ENCODE measurements at regions not wholly inside any gene's neighbourhood (a gene's known extent, or its start where the extent isn't known, plus 50 kb on each side); places are given as distances from the start of the nearest gene placed in this dataset.
"Not testable (repeated sequence)": the region's sequence is repeated elsewhere in the genome, so short reads cannot be mapped to it uniquely, and the experiment has no call there.

- no peak overlapping the region for H3K4me3 ChIP-seq
- TF ChIP-seq EP300 (IDR thresholded peaks at IDR 0.05) (no peak), POLR2AphosphoS5 (IDR thresholded peaks at IDR 0.05) (no peak), POLR2A (IDR thresholded peaks at IDR 0.05) (no peak)
- TF ChIP-seq, protein P1, sequence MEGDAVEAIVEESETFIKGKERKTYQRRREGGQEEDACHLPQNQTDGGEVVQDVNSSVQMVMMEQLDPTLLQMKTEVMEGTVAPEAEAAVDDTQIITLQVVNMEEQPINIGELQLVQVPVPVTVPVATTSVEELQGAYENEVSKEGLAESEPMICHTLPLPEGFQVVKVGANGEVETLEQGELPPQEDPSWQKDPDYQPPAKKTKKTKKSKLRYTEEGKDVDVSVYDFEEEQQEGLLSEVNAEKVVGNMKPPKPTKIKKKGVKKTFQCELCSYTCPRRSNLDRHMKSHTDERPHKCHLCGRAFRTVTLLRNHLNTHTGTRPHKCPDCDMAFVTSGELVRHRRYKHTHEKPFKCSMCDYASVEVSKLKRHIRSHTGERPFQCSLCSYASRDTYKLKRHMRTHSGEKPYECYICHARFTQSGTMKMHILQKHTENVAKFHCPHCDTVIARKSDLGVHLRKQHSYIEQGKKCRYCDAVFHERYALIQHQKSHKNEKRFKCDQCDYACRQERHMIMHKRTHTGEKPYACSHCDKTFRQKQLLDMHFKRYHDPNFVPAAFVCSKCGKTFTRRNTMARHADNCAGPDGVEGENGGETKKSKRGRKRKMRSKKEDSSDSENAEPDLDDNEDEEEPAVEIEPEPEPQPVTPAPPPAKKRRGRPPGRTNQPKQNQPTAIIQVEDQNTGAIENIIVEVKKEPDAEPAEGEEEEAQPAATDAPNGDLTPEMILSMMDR (IDR thresholded peaks at IDR 0.05) = no peak
- DNase-seq = no peak
- peaks cover 0 to 8% (median 3%) of the 10 kb centered on the region in 4 donors for H3K4me1 ChIP-seq
- H3K27ac ChIP-seq = no peak overlapping the region
- no peaks in the 10 kb centered on the region for H3K36me3 ChIP-seq
- intact Hi-C loops (cut with DNase I) = loop anchor here (10.0 kb wide), 1 partner anchor 95 kb away; no protein-coding TSS in a partner anchor
- H3K9me3 ChIP-seq = no peaks in the 10 kb centered on the region
- H3K27me3 ChIP-seq = no peaks in the 10 kb centered on the region
Observed at GRCh38 chr4:107349732-107350131, 313.6 kb upstream of the DKK2 start.

DNA sequence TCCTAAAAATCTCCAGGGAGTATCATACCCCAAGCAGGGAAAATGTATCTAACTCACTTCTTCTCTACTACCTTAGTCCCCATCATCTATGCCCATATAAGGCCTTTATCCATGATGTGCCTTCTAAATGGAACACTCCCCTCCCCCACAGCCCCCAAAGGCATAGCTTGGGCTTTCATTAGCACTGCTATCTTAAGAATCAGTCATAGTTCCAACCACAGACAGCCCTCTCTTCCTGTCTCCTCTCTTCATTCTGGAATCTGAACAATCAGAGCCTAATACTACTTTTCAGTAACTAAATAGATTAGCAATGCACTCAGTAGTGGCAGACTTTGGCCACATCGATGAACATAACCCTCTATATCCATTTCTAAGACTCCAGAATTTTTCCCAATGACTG lies 313.2 kb upstream of the DKK2 start:
- DNase-seq = no peak
- intact Hi-C loops (cut with DNase I) = loop anchor here (10.0 kb wide), 1 partner anchor 94 kb away; no protein-coding TSS in a partner anchor
- Histone ChIP-seq H3K27ac (no peak overlapping the region), H3K27me3 (no peaks in the 10 kb centered on the region), H3K4me3 (no peak overlapping the region), H3K36me3 (no peaks in the 10 kb centered on the region), H3K9me3 (no peaks in the 10 kb centered on the region), H3K4me1 (peaks cover 0 to 8% (median 3%) of the 10 kb centered on the region in 4 donors)
- TF ChIP-seq, protein P1 (IDR thresholded peaks at IDR 0.05) = no peak
- TF ChIP-seq POLR2AphosphoS5 (IDR thresholded peaks at IDR 0.05) (no peak), POLR2A (IDR thresholded peaks at IDR 0.05) (no peak), EP300 (IDR thresholded peaks at IDR 0.05) (no peak)
- WGBS, 2 donors = 43 to 53% methylated on average over 1 of the region's 1 CpG

GRCh38 chr4:107348188-107349050 lies 312.3 kb upstream of the DKK2 start:
- intact Hi-C loops (cut with DNase I) = loop anchor here (10.0 kb wide), 1 partner anchor 94 kb away; no protein-coding TSS in a partner anchor
- TF ChIP-seq POLR2AphosphoS5 (IDR thresholded peaks at IDR 0.05) = peak in 1 of 4 donors; percentile 38
- TF ChIP-seq POLR2A (IDR thresholded peaks at IDR 0.05) = no peak
- WGBS, 2 donors = 45 to 69% methylated on average over 6 of the region's 6 CpGs
- Histone ChIP-seq H3K9me3 (no peaks in the 10 kb centered on the region), H3K36me3 (no peaks in the 10 kb centered on the region), H3K27me3 (no peaks in the 10 kb centered on the region), H3K4me3 (no peak overlapping the region), H3K27ac (no peak overlapping the region), H3K4me1 (peaks cover 0 to 8% (median 3%) of the 10 kb centered on the region in 4 donors)
- no peak for DNase-seq

GRCh38 chr4:107333518-107333917 lies 297.4 kb upstream of the DKK2 start:
- Histone ChIP-seq H3K4me1 (no peaks in the 10 kb centered on the region), H3K4me3 (no peak overlapping the region), H3K36me3 (no peaks in the 10 kb centered on the region), H3K27ac (no peak overlapping the region), H3K27me3 (no peaks in the 10 kb centered on the region), H3K9me3 (no peaks in the 10 kb centered on the region)
- no peak for TF ChIP-seq POLR2A (IDR thresholded peaks at IDR 0.05)
- TF ChIP-seq, protein P1 (IDR thresholded peaks at IDR 0.05) = no peak
- no peak for TF ChIP-seq EP300 (IDR thresholded peaks at IDR 0.05)
- TF ChIP-seq POLR2AphosphoS5 (IDR thresholded peaks at IDR 0.05) = no peak
- 93 to 94% methylated on average over 1 of the region's 1 CpG for WGBS, 2 donors
- DNase-seq = no peak
- intact Hi-C loops (cut with DNase I) = no loop called here

- H3K9me3 ChIP-seq; intact Hi-C loops (cut with DNase I); DNase-seq; H3K4me1 ChIP-seq; H3K27ac ChIP-seq; H3K36me3 ChIP-seq; H3K4me3 ChIP-seq; H3K27me3 ChIP-seq: not testable (repeated sequence)
- WGBS, 2 donors = 69 to 70% methylated on average over 1 of the region's 1 CpG
Observed at GRCh38 chr4:107332656-107333055, 296.5 kb upstream of the DKK2 start.
